HG03575 (cell line): ENCODE measurements at regions not wholly inside any gene's neighbourhood (a gene's known extent, or its start where the extent isn't known, plus 50 kb on each side); places are given as distances from the start of the nearest gene placed in this dataset.
A peak's percentile ranks its signal among the peaks of the same experiment; 100 is the strongest.
"Not testable (repeated sequence)": the region's sequence is repeated elsewhere in the genome, so short reads cannot be mapped to it uniquely, and the experiment has no call there.

ENCODE experiments used
- ATAC-seq: cut with Tn5 transposase; IDR thresholded peaks from one replicate; pipeline ENCODE4 v1.9.1; 2021; ENCODE audit not compliant: unreplicated experiment, insufficient number of reproducible peaks, low FRiP score; ENCODE audit errors: extremely low read depth

DNA sequence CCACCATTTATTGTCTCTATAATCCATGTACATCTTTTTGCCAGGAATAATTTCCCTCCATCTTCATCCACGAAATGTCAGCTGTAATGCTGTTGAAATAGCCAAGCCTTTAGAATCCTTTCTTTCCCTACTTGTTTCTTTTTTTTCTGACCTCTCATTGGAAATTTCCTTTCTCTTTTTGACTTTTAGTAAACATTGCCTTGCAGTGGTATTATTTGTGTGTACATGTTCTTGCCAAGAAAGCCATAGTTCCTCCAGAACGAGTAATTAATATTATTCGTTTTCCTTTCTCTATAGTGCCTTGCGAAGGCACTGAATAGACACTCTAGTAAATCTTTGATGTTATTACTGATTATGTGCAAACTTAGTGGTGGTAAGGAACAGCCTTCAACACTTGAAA, 282.2 kb downstream of the GJA1 start:
- no peak for ATAC-seq

DNA sequence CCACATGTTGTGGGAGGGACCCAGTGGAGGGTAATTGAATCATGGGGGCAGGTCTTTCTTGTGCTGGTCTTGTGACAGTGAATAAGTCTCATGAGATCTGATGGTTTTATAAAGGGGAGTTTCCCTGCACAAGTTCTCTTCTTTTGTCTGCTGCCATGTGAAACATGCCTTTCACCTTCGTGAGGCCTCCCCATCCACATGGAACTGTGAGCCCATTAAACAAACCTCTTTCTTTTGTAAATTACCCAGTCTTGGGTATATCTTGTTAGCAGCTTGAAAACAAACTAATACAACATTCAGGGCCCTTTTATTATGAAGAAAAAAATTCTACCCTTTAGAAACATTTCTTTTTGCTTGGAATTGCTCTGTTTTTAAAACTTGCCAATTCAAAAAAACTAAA, 285.4 kb downstream of the GJA1 start:
- not testable (repeated sequence) for ATAC-seq

DNA sequence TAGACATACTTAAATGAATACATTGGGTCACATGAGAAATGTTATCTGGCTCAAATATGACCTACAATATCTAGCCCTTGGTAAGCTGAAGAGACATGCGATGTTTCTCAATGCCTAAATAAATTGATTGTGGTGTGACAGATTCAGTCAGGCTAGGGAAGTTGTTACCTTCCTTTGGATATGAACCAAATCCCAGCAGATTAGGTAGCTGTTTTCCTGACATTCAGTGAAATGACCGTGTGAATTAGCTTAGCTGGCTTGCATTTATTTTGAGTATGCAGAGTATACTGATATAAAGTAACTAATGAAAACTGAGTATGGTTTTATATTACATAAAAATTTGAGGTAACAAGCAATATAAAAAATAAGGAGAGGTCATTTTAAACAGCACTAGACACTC, 288.2 kb downstream of the GJA1 start:
- no peak for ATAC-seq

GRCh38 chr6:121724576-121724975, 289.1 kb downstream of the GJA1 start:
- ATAC-seq: no peak

DNA sequence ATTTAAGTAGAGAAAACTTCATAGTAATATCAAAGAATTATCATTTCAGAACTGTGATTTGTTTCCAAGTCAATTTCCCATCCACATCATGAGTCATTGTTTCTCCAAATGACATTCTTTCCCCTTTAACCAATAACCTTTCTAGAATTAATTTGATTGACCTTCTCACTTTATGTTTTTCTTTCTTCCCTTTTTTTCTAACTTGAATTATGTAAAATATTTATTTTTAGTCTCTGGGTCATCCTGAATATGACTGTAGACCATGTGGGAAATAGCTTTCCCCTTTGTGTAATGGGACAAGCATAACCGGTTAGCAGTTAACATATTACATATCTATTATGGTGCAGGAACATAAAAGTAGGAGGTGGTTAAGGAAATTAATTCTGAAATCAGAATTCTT, 291.1 kb downstream of the GJA1 start:
- no peak for ATAC-seq

DNA sequence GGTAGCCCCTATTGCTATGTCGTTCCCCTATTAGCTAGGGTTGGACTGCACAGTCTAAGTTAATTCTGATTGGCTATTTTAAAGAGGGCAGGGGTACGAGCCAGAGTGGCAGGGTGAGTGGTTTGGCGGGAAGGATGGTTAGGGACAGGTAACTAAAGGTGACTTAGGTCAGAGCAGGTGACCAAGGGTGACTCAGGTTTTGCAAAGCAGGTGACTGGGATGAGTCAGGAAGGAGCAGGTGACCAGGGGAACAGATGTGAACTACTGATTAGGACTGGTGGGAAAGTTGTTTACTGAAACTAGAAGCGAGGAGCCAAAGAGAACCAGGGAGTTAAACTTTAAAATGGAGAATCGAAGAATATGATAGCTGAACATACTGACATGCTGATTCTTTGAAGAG, 295.2 kb downstream of the GJA1 start:
- no peak for ATAC-seq

DNA sequence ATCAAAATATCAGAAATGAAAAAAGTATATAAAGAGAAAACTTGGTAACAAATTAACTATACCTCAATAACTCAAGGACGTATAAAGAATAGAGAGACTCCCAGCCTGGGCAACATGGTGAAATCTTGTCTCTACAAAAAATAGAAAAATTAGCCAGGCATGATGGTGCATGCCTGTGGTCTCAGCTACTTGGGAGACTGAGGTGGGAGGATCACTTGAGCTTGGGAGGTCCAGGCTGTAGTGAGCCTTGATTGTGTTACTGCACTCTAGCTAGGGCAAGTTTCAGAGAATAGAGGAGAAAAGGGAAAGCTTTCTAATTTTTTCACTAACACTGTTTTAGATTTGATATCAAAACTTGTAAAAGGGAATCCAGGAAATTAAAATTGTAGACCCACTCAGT, 295.9 kb downstream of the GJA1 start:
- ATAC-seq: no peak

GRCh38 chr6:121732641-121733040, 297.2 kb downstream of the GJA1 start:
- ATAC-seq: no peak

DNA sequence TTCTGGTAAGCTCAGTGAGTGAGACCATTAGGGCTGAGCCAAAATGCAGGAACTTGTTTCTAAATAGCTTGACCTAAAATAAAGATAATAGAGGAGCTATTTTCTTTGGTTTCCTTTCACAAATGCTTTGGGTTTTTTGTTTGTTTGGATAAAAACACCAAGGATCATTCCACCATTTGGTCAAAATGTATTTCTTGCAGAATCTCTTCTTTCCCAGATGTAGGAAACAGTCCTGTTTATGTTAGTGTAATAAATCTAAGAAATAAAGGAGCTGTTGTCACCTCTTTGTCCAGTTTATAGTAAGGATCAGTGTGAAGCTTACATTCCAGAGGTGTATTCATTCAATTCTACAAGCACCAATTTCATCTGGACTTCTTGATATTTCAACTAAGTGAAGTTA, 297.8 kb downstream of the GJA1 start:
- ATAC-seq: no peak

DNA sequence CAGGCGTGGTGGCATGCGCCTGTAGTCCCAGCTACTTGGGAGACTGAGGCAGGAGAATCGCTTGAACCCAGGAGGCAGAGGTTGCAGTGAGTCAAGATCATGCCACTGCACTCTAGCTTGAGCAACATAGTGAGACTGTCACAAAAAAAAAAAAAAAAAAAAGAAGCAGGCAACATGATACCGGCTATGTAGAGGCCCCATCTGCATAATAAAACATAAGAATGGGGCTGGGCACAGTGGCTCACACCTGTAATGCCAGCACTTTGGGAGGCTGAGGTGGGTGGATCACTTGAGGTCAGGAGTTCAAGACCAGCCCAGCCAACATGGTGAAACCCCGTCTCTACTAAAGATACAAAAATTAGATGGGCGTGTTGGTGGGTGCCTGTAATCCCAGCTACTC, 304.7 kb downstream of the GJA1 start:
- ATAC-seq: not testable (repeated sequence)

DNA sequence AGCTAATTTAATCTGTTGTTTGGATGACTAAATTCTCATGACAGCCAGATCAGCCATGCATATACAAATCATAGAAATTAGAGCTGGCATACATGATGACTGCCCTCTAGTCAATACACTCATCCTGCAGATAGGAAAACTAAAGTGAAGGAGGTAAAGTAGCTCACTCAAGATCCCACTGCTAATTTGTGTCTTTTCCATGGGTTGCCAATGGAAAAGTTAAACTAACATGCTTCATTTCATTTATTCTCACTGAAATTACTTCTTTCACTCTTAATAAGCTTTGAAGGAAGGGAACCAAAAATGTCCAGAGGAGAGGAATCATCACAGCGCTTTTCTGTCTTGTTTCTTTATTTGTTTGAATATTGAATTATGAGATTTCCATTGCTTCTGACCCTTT, 308.2 kb downstream of the GJA1 start:
- ATAC-seq: no peak

- ATAC-seq: no peak
Observed at GRCh38 chr6:121748376-121748775, 312.9 kb downstream of the GJA1 start.

DNA sequence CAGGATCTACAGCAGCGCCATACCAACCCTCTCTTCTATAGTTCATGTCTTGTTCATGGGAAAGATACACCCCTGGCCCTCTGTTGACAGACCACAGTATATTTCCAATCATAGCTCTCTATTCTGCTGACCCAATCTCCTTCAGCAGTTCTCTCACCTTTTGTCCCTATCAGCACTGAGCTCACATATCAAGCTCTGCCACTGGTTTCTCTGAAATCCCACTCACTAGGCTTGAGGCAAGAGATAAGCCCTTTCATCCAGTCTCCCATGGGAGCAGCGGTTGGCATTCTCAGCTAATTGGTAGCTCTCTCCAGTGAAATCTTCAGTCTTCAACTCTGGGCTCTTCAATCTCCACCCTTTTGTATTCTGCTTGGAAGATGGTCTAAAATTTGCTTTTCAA, 313.4 kb downstream of the GJA1 start:
- ATAC-seq: no peak

DNA sequence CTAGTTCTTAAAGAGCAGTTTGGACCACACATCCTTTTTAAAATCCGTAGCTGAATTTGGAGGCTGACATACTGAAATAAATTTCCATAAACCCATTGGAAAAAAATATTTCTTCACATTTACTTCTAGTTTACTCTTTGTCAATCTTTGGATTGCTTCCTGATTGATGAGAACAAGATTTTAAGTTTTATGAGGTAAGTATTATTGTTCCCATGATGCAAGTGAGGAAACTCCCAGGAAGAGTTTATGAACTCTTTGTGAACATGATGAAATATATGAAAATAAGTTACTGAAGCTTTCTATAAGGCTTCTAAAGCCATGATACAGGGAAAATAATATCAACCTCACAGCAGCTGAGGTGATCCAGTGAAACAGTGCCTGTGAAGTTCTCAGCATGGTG, 320.0 kb downstream of the GJA1 start:
- no peak for ATAC-seq

GRCh38 chr6:121756666-121757065, 321.2 kb downstream of the GJA1 start:
- no peak for ATAC-seq

- ATAC-seq: peak; percentile 76
Observed at GRCh38 chr6:121759370-121759769, 323.9 kb downstream of the GJA1 start.

DNA sequence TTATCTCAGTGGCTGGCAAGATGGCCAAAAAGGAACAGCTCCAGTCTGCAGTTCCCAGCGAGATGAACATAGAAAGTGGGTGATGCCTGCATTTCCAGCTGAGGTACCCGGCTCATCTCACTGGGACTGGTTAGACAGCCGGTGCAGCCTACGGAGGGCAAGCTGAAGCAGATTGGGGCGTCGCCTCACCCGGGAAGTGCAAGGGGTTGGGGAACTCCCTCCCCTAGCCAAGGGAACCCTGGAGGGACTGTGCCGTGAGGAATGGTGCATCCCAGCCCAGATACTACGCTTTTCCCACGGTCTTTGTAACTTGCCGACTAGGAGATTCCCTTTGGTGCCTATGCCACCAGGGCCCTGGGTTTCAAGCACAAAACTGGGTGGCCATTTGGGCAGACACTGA, 324.7 kb downstream of the GJA1 start:
- ATAC-seq: no peak

DNA sequence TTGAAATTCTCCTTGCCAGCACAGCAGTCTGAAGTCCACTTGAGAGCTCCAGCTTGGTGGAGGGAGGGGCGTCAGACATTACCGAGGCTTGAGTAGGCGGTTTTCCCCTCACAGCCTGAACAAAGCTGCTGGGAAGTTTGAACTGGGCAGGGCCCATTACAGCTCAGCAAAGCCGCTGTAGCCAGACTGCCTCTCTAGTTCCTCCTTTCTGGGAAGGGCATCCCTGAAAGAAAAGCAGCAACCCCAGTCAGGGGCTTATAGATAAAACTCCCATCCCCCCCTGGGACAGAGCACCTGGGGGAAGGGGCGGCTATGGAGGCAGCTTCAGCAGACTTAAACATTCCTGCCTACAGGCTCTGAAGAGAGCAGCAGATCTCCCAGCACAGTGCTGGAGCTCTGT, 325.3 kb downstream of the GJA1 start:
- ATAC-seq: no peak

- peak; percentile 72 for ATAC-seq
Observed at GRCh38 chr6:121764493-121764892, 329.0 kb downstream of the GJA1 start.

DNA sequence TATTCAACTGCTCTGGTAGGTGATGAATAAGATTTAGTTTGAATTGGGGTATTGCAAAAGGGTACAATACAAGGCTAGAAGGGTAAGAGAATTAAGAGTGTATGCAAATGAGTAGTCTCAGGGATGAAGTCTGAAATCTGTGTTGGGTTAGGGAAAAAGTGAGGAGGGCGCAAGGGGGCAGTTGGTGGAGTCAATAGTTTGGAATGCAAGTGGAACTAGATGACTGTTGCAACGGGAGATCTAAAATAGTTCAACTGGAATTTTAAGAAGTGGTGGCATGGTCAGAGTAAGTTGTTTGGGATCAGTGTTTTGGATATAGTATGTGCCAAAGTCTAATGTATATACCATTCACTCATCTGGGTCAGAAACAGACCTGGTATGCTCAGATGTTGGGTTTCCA, 329.6 kb downstream of the GJA1 start:
- no peak for ATAC-seq

GRCh38 chr6:121767211-121767610, 331.8 kb downstream of the GJA1 start:
- ATAC-seq: no peak

DNA sequence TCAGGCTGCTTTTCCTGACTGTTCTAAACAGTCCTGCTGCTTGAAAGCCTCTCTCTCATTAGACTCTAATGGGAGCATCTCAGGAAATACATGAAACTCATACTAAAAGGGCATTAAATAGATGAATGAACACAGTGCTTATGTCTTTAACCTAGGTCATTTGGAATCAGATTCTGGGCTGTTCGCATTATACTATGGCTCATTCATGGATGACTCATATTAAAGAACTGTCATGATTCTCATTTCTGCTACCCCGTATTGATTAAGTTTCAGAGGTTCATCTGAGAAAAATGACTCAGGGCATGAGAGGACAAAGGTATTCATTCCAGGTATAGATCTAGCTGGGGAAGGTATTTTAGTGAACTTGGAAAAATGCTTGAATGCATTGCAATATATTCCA, 335.5 kb downstream of the GJA1 start:
- no peak for ATAC-seq
